ENCODE measurements at regions not wholly inside any gene's neighbourhood (a gene's known extent, or its start where the extent isn't known, plus 50 kb on each side); places are given as distances from the start of the nearest gene placed in this dataset.

DNA sequence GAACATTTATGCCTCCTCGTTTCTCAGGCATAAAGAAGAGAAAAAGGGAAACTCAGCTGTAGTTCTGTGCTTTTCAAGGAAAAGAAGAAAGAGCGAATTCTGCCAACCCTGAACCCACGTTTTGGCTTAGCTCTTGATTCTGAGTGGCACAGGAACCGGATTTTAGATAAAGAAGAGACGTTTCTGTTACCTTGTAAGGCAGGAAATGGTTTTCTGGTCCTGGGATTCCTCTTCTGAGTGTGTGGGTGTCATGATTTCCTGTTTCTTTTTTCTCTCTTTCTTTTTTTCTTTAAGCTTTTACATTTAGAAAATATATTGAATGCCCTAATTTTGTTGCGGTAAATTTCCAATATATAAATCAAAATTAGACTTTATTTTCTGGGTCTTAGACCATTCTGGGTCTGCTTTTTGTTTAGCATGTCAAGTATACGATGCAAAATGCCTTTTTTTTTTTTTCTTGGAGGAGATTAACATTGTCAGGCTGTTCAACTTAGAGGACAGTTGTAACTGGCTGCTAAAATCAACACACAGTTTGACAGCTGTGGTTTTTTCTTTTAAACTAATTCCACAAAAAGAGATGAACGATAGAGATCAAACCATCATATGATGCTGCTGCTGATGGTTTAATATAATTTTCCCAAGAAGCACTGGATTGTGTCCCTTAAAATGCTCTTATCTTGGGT is 190.8 kb downstream of the GATA3 start:
- H3K79me2 ChIP-seq (ENCODE audit: control insufficient read depth, insufficient read depth, low read length) = no peaks in the 10 kb centered on the region
- no peaks in the 10 kb centered on the region for H3K36me3 ChIP-seq (ENCODE audit: control insufficient read depth in 2 of 2, extremely low read depth in 1 of 2, insufficient read depth in 2 of 2, low read length in 2 of 2)
- no peaks in the 10 kb centered on the region for H4K20me1 ChIP-seq (replicated peaks; ENCODE audit: control insufficient read depth, extremely low read depth, insufficient read depth, low read length)
- ChIA-PET POLR2A (no interaction called here), CTCF (no interaction called here)
- no peak for TF ChIP-seq POLR2A (IDR thresholded peaks at IDR 0.05; ENCODE audit: low read depth, low read length)
- TF ChIP-seq, protein P1, sequence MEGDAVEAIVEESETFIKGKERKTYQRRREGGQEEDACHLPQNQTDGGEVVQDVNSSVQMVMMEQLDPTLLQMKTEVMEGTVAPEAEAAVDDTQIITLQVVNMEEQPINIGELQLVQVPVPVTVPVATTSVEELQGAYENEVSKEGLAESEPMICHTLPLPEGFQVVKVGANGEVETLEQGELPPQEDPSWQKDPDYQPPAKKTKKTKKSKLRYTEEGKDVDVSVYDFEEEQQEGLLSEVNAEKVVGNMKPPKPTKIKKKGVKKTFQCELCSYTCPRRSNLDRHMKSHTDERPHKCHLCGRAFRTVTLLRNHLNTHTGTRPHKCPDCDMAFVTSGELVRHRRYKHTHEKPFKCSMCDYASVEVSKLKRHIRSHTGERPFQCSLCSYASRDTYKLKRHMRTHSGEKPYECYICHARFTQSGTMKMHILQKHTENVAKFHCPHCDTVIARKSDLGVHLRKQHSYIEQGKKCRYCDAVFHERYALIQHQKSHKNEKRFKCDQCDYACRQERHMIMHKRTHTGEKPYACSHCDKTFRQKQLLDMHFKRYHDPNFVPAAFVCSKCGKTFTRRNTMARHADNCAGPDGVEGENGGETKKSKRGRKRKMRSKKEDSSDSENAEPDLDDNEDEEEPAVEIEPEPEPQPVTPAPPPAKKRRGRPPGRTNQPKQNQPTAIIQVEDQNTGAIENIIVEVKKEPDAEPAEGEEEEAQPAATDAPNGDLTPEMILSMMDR (IDR thresholded peaks at IDR 0.05; ENCODE audit: extremely low read depth in 1 of 2, insufficient read depth in 1 of 2, low read depth in 1 of 2, low read length in 2 of 2) = no peak
- no peak for TF ChIP-seq POLR2AphosphoS5 (IDR thresholded peaks at IDR 0.05; ENCODE audit: insufficient read depth, low read depth, low read length)
- no peak for TF ChIP-seq EZH2 (IDR thresholded peaks at IDR 0.05; ENCODE audit: borderline replicate concordance, low read depth, low read length, severe bottlenecking)
- H3K9ac ChIP-seq (replicated peaks; ENCODE audit: extremely low read depth, insufficient read depth, low read length) = no peak overlapping the region
- no peak for FAIRE-seq
- no peaks in the 10 kb centered on the region for H3K4me1 ChIP-seq (ENCODE audit: control insufficient read depth, extremely low read depth, insufficient read depth, low read length)
- no peak overlapping the region for H3K4me2 ChIP-seq (ENCODE audit: insufficient read depth, low read length)
- no peak overlapping the region for H3K4me3 ChIP-seq (replicated peaks in 1 of 3; ENCODE audit: insufficient read depth in 1 of 3, low read depth in 1 of 3, low read length in 3 of 3)
- H3K9me1 ChIP-seq (replicated peaks; ENCODE audit: control insufficient read depth, extremely low read depth, insufficient read depth, low read length) = no peaks in the 10 kb centered on the region
- intact Hi-C loops (cut with micrococcal nuclease) = no loop called here
- dilution Hi-C loops (cut with MboI; ENCODE audit: extremely low pct_ligation_motif_present, low sequenced_read_pairs) = no loop called here
- H2AFZ ChIP-seq (ENCODE audit: low read depth, low read length) = no peak overlapping the region
- no peaks in the 10 kb centered on the region for H3K9me3 ChIP-seq (replicated peaks; ENCODE audit: control insufficient read depth, insufficient read depth, low read length)
- no peak for DNase-seq (ENCODE audit: low read depth, low spot score)
- H3K27ac ChIP-seq (ENCODE audit: insufficient read depth, low read depth, low read length) = no peak overlapping the region
- no TSS peak for BruUV-seq (replicated peaks)
- no peaks in the 10 kb centered on the region for H3K27me3 ChIP-seq (ENCODE audit: control insufficient read depth in 2 of 2, insufficient read depth in 2 of 2, low read length in 2 of 2)

DNA sequence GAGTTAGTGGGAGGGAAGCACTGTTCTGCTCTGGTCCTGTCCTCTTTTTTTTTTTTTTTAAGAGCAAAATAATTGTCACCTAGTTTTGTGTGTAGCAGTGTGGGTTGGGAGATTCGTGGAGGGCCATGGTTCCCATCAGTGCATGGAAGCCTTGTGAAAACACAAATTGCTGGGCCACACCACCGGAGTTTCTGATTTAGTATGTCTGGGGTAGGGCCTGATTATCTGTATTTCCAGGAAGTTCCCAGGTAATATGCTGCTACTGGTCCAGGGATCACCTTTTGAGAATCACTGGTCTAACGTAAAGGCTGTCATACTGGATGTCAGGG is 191.3 kb downstream of the GATA3 start:
- CTCF ChIA-PET = no interaction called here

More for the DNA sequence above, 191.3 kb downstream of the GATA3 start:
- no peak for DNase-seq (ENCODE audit: low read depth, low spot score)
- H3K9ac ChIP-seq (replicated peaks; ENCODE audit: extremely low read depth, insufficient read depth, low read length) = no peak overlapping the region
- no peaks in the 10 kb centered on the region for H3K9me3 ChIP-seq (replicated peaks; ENCODE audit: control insufficient read depth, insufficient read depth, low read length)
- H3K9me1 ChIP-seq (replicated peaks; ENCODE audit: control insufficient read depth, extremely low read depth, insufficient read depth, low read length) = no peaks in the 10 kb centered on the region
- H3K79me2 ChIP-seq (ENCODE audit: control insufficient read depth, insufficient read depth, low read length) = no peaks in the 10 kb centered on the region
- POLR2A ChIA-PET = no interaction called here
- H2AFZ ChIP-seq (ENCODE audit: low read depth, low read length) = no peak overlapping the region
- no peak for TF ChIP-seq POLR2AphosphoS5 (IDR thresholded peaks at IDR 0.05; ENCODE audit: insufficient read depth, low read depth, low read length)
- no peak for TF ChIP-seq FOS (IDR thresholded peaks at IDR 0.05; ENCODE audit: borderline replicate concordance, insufficient read depth, low read length)
- no peak for TF ChIP-seq EZH2 (IDR thresholded peaks at IDR 0.05; ENCODE audit: borderline replicate concordance, low read depth, low read length, severe bottlenecking)
- no peak for TF ChIP-seq POLR2A (IDR thresholded peaks at IDR 0.05; ENCODE audit: low read depth, low read length)
- TF ChIP-seq, protein P1 (IDR thresholded peaks at IDR 0.05; ENCODE audit: extremely low read depth in 1 of 2, insufficient read depth in 1 of 2, low read depth in 1 of 2, low read length in 2 of 2) = no peak
- TF ChIP-seq MYC (IDR thresholded peaks at IDR 0.05; ENCODE audit: low read depth, low read length) = no peak
- TF ChIP-seq GATA2 (IDR thresholded peaks at IDR 0.05; ENCODE audit: insufficient read depth, insufficient read length, low read depth, low read length) = no peak
- TF ChIP-seq, protein P2, sequence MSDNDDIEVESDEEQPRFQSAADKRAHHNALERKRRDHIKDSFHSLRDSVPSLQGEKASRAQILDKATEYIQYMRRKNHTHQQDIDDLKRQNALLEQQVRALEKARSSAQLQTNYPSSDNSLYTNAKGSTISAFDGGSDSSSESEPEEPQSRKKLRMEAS (IDR thresholded peaks at IDR 0.05; ENCODE audit: insufficient read depth, insufficient read length) = no peak
- H3K36me3 ChIP-seq (ENCODE audit: control insufficient read depth in 2 of 2, extremely low read depth in 1 of 2, insufficient read depth in 2 of 2, low read length in 2 of 2) = no peaks in the 10 kb centered on the region
- no peaks in the 10 kb centered on the region for H3K4me1 ChIP-seq (ENCODE audit: control insufficient read depth, extremely low read depth, insufficient read depth, low read length)
- no TSS peak for BruUV-seq (replicated peaks)
- H3K4me2 ChIP-seq (ENCODE audit: insufficient read depth, low read length) = no peak overlapping the region
- dilution Hi-C loops (cut with MboI; ENCODE audit: extremely low pct_ligation_motif_present, low sequenced_read_pairs) (no loop called here), intact Hi-C loops (cut with micrococcal nuclease) (no loop called here)
- no peak for FAIRE-seq
- H3K4me3 ChIP-seq (replicated peaks in 1 of 3; ENCODE audit: insufficient read depth in 1 of 3, low read depth in 1 of 3, low read length in 3 of 3) = no peak overlapping the region
- H4K20me1 ChIP-seq (replicated peaks; ENCODE audit: control insufficient read depth, extremely low read depth, insufficient read depth, low read length) = no peaks in the 10 kb centered on the region
- H3K27me3 ChIP-seq (ENCODE audit: control insufficient read depth in 2 of 2, insufficient read depth in 2 of 2, low read length in 2 of 2) = no peaks in the 10 kb centered on the region
- no peak overlapping the region for H3K27ac ChIP-seq (ENCODE audit: insufficient read depth, low read depth, low read length)

Measured in endothelial cell of umbilical vein (primary cell).